Body of pancreas (tissue), 4 donors: ENCODE measurements at regions not wholly inside any gene's neighbourhood (a gene's known extent, or its start where the extent isn't known, plus 50 kb on each side); places are given as distances from the start of the nearest gene placed in this dataset.

Experiments used
- POLR2A ChIP-seq, 3 donors: fragments of 450-650 bp; IDR thresholded peaks; one replicate each; pipeline ENCODE4 v1.6.1; 2016; ENCODE audit warnings: antibody characterized with exemption in 3 of 3, mild to moderate bottlenecking in 2 of 3
- TF ChIP-seq, protein P1 (sequence below), 7 experiments: fragments of 450-650 bp in 4 of 7; fragments of 200-600 bp in 3 of 7; sonication (generic) in 3 of 7; IDR thresholded peaks; one replicate each; pipeline ENCODE4 v1.5.1; 2016 to 2019; ENCODE audit warnings: antibody characterized with exemption in 7 of 7

GRCh38 chr18:39313992-39314391, 1748.4 kb upstream of the CELF4 start:
- TF ChIP-seq, protein P1, sequence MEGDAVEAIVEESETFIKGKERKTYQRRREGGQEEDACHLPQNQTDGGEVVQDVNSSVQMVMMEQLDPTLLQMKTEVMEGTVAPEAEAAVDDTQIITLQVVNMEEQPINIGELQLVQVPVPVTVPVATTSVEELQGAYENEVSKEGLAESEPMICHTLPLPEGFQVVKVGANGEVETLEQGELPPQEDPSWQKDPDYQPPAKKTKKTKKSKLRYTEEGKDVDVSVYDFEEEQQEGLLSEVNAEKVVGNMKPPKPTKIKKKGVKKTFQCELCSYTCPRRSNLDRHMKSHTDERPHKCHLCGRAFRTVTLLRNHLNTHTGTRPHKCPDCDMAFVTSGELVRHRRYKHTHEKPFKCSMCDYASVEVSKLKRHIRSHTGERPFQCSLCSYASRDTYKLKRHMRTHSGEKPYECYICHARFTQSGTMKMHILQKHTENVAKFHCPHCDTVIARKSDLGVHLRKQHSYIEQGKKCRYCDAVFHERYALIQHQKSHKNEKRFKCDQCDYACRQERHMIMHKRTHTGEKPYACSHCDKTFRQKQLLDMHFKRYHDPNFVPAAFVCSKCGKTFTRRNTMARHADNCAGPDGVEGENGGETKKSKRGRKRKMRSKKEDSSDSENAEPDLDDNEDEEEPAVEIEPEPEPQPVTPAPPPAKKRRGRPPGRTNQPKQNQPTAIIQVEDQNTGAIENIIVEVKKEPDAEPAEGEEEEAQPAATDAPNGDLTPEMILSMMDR (IDR thresholded peaks at IDR 0.05): no peak
- TF ChIP-seq POLR2A (IDR thresholded peaks at IDR 0.05): no peak
